Ishikawa (cell line): ENCODE measurements at regions not wholly inside any gene's neighbourhood (a gene's known extent, or its start where the extent isn't known, plus 50 kb on each side); places are given as distances from the start of the nearest gene placed in this dataset.

Experiments
- CEBPB ChIP-seq: IDR thresholded peaks from 2 replicates; pipeline ENCODE4 v1.6.1; 2012
- CREB1 ChIP-seq: IDR thresholded peaks from 2 replicates; pipeline ENCODE4 v1.6.1; 2012; ENCODE audit warnings: low read depth
- EGR1 ChIP-seq: IDR thresholded peaks from 2 replicates; pipeline ENCODE4 v1.6.1; 2012
- EP300 ChIP-seq: IDR thresholded peaks from 2 replicates; pipeline ENCODE4 v1.6.1; 2012; ENCODE audit warnings: borderline replicate concordance
- FOXM1 ChIP-seq: IDR thresholded peaks from 2 replicates; pipeline ENCODE4 v1.6.1; 2012; ENCODE audit warnings: low read depth, borderline replicate concordance
- NFIC ChIP-seq: IDR thresholded peaks from 2 replicates; pipeline ENCODE4 v1.6.1; 2012
- RAD21 ChIP-seq: IDR thresholded peaks from 2 replicates; pipeline ENCODE4 v1.6.1; 2012; ENCODE audit warnings: low read depth
- REST ChIP-seq: IDR thresholded peaks from 2 replicates; pipeline ENCODE4 v1.6.1; 2012; ENCODE audit warnings: low read depth, mild to moderate bottlenecking
- TAF1 ChIP-seq: IDR thresholded peaks from 2 replicates; pipeline ENCODE4 v1.6.1; 2012; ENCODE audit warnings: low read depth, mild to moderate bottlenecking
- TCF12 ChIP-seq: IDR thresholded peaks from 2 replicates; pipeline ENCODE4 v1.6.1; 2012; ENCODE audit warnings: low read depth
- TEAD4 ChIP-seq: IDR thresholded peaks from 2 replicates; pipeline ENCODE4 v1.6.1; 2012
- USF1 ChIP-seq: IDR thresholded peaks from 2 replicates; pipeline ENCODE4 v1.6.1; 2012
- YY1 ChIP-seq: IDR thresholded peaks from 2 replicates; pipeline ENCODE4 v1.6.1; 2012; ENCODE audit warnings: low read depth
- ZBTB7A ChIP-seq: IDR thresholded peaks from 2 replicates; pipeline ENCODE4 v1.6.1; 2012; ENCODE audit warnings: low read depth
- TF ChIP-seq, protein P1 (sequence below): IDR thresholded peaks from 2 replicates; pipeline ENCODE4 v1.6.1; 2012

GRCh38 chr15:87225436-87225835 lies 1031.1 kb downstream of the NTRK3 start:
- TF ChIP-seq RAD21 = no peak

DNA sequence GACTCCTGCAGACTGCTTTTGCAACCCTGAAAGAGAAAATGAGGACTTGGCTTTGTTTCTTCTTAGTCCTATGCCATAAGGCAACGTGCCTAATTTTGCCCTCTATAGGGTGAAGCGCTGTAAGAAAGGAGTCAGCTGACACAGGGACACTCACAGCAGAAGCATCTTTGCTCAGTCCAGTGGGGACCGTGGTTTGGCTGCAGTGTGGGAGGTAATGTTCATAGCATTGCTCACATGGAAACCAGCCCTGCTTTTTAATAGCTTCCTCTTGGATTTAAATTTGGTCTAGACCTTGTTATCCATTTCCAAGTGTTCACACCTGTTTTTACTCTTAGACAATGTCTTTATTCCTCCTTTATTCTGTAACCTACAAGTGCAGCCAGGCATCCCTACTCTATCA lies 1032.1 kb downstream of the NTRK3 start:
- TF ChIP-seq EP300 (no peak), YY1 (no peak), FOXM1 (no peak), NFIC (no peak), TEAD4 (no peak), USF1 (no peak), TCF12 (no peak), RAD21 (no peak), EGR1 (no peak), REST (no peak)
- TF ChIP-seq, protein P1, sequence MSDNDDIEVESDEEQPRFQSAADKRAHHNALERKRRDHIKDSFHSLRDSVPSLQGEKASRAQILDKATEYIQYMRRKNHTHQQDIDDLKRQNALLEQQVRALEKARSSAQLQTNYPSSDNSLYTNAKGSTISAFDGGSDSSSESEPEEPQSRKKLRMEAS = no peak

GRCh38 chr15:87219650-87220615 lies 1036.6 kb downstream of the NTRK3 start:
- TF ChIP-seq YY1 = no peak
- TF ChIP-seq, protein P1 = no peak
- no peak for TF ChIP-seq TEAD4
- TF ChIP-seq USF1 = no peak
- TF ChIP-seq ZBTB7A = no peak
- TF ChIP-seq EP300 = no peak
- no peak for TF ChIP-seq TAF1
- no peak for TF ChIP-seq RAD21
- TF ChIP-seq REST = no peak
- no peak for TF ChIP-seq CREB1
- no peak for TF ChIP-seq TCF12
- no peak for TF ChIP-seq FOXM1
- no peak for TF ChIP-seq NFIC
- TF ChIP-seq EGR1 = no peak
- TF ChIP-seq CEBPB = no peak

- no peak for TF ChIP-seq YY1
- no peak for TF ChIP-seq CREB1
- TF ChIP-seq REST = no peak
- TF ChIP-seq EGR1 = no peak
- no peak for TF ChIP-seq ZBTB7A
- no peak for TF ChIP-seq RAD21
- no peak for TF ChIP-seq EP300
- TF ChIP-seq FOXM1 = no peak
- no peak for TF ChIP-seq TEAD4
- TF ChIP-seq CEBPB = no peak
- TF ChIP-seq, protein P1 = no peak
- no peak for TF ChIP-seq TCF12
Measured at GRCh38 chr15:87215100-87215499, 1041.4 kb downstream of the NTRK3 start.
